Endothelial cell (in vitro differentiated cells): ENCODE measurements at regions not wholly inside any gene's neighbourhood (a gene's known extent, or its start where the extent isn't known, plus 50 kb on each side); places are given as distances from the start of the nearest gene placed in this dataset.

ENCODE experiments used
- DNase-seq: peaks from one replicate; pipeline ENCODE4 v3.0.0; 2021; ENCODE audit warnings: low spot score
- H3K27ac Mint-ChIP-seq: one replicate; pipeline ENCODE4 v1.8.0; 2021; ENCODE audit warnings: mixed read lengths, inconsistent platforms; ENCODE audit not compliant: unreplicated experiment
- H3K27me3 Mint-ChIP-seq: one replicate; pipeline ENCODE4 v1.8.0; 2021; ENCODE audit warnings: mild to moderate bottlenecking, moderate library complexity, mixed read lengths, inconsistent platforms; ENCODE audit not compliant: unreplicated experiment
- H3K36me3 Mint-ChIP-seq: one replicate; pipeline ENCODE4 v1.8.0; 2021; ENCODE audit warnings: mild to moderate bottlenecking, low read depth, mixed read lengths, inconsistent platforms; ENCODE audit not compliant: unreplicated experiment
- H3K4me1 Mint-ChIP-seq: one replicate; pipeline ENCODE4 v1.8.0; 2021; ENCODE audit warnings: mild to moderate bottlenecking, mixed read lengths, inconsistent platforms; ENCODE audit not compliant: unreplicated experiment
- H3K4me3 Mint-ChIP-seq: one replicate; pipeline ENCODE4 v1.8.0; 2021; ENCODE audit warnings: mild to moderate bottlenecking, mixed read lengths, inconsistent platforms; ENCODE audit not compliant: unreplicated experiment
- H3K9me3 Mint-ChIP-seq: one replicate; pipeline ENCODE4 v1.8.0; 2021; ENCODE audit warnings: mixed read lengths, inconsistent platforms; ENCODE audit not compliant: unreplicated experiment
- TF ChIP-seq, protein P1 (sequence below): fragments of 200-600 bp; sonication (generic); IDR thresholded peaks from one replicate; pipeline ENCODE4 v1.5.0; 2021; ENCODE audit warnings: antibody characterized with exemption; ENCODE audit not compliant: unreplicated experiment

DNA sequence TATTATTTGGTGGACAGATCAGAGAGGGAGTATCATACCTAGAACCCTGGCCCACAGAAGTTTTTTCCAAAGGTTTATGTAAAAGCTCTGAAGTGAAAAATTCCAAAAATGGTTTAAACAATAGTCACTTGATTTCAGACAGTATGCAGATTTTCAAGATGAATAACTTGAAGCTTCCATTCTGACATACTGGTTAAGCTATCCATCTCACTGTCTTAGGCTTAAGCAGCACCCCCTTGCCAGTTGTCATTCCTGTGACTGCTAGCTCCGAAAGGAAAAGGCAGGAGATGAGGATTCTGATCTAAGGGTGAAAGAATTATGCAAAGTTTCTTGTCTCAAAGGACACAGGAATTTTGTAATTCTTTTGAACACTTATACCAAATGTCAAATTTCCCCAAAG lies 337.5 kb upstream of the THBS1 start:
- Mint-ChIP-seq H3K4me3 (no peak overlapping the region), H3K27me3 (no peaks in the 10 kb centered on the region), H3K9me3 (no peaks in the 10 kb centered on the region), H3K27ac (no peak overlapping the region), H3K36me3 (no peaks in the 10 kb centered on the region), H3K4me1 (peaks cover 12% of the 10 kb centered on the region)
- TF ChIP-seq, protein P1, sequence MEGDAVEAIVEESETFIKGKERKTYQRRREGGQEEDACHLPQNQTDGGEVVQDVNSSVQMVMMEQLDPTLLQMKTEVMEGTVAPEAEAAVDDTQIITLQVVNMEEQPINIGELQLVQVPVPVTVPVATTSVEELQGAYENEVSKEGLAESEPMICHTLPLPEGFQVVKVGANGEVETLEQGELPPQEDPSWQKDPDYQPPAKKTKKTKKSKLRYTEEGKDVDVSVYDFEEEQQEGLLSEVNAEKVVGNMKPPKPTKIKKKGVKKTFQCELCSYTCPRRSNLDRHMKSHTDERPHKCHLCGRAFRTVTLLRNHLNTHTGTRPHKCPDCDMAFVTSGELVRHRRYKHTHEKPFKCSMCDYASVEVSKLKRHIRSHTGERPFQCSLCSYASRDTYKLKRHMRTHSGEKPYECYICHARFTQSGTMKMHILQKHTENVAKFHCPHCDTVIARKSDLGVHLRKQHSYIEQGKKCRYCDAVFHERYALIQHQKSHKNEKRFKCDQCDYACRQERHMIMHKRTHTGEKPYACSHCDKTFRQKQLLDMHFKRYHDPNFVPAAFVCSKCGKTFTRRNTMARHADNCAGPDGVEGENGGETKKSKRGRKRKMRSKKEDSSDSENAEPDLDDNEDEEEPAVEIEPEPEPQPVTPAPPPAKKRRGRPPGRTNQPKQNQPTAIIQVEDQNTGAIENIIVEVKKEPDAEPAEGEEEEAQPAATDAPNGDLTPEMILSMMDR = no peak
- DNase-seq = no peak

DNA sequence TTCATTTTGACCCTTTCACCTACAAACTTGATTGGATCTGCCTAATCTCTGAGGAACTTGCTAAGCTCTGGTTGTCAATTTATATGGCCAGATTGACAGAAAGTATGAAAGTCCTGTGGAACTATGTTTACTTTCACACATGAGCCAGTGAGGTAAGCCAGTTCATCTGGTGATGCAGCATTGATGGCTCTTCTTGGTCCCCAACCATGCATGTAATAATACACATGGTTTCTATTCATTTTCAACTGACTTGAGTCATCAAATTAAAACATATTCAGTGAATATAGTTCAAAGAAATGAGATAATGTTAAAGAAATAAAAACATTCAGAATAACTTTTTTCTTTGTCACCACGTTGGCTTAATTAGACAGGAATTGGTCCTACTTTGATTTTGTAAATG lies 336.1 kb upstream of the THBS1 start:
- no peak for DNase-seq
- no peak overlapping the region for H3K4me3 Mint-ChIP-seq
- no peaks in the 10 kb centered on the region for H3K36me3 Mint-ChIP-seq
- H3K4me1 Mint-ChIP-seq = peaks cover 18% of the 10 kb centered on the region
- no peaks in the 10 kb centered on the region for H3K27me3 Mint-ChIP-seq
- TF ChIP-seq, protein P1 = no peak
- no peaks in the 10 kb centered on the region for H3K9me3 Mint-ChIP-seq
- no peak overlapping the region for H3K27ac Mint-ChIP-seq

DNA sequence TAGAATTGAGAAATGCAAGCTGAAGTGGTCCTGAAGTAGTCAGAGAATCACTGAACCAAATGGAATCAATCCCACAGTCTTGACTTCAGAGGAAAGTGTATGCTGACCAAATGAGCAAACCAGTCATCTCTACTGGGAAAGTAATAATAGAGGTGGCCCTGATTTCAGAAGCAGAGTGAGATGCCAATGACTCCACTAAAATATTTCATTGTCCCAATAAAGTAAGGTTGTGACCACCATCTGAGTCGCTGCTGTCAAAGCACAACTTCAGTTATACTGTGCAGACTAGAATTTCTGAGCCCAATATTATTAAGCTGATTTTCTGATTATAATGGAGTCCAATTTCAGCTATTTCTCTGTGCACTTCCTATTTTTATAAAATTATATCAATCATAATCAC lies 334.4 kb upstream of the THBS1 start:
- H3K27me3 Mint-ChIP-seq = no peaks in the 10 kb centered on the region
- no peak for DNase-seq

DNA sequence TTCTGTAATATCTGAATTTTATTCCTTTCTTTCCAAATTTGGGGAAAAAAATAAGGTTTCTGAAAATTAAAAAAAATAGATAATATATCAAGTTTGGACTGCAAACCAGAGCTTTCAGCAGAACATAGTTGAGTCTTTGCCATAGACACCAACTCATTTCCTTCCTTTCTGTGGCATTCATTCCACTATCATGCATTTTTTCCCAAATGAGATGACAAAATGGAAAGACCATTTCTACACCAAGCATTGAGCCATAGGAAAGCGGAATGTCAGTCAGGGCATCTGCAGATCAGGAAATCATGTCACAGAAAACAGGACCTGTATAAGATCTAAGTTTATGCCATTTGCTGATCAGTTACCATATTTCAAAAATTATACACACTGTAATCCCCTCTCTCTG lies 333.3 kb upstream of the THBS1 start:
- DNase-seq = no peak
- no peaks in the 10 kb centered on the region for H3K9me3 Mint-ChIP-seq
- H3K4me1 Mint-ChIP-seq = peaks cover 39% of the 10 kb centered on the region
- H3K27me3 Mint-ChIP-seq = no peaks in the 10 kb centered on the region
- no peaks in the 10 kb centered on the region for H3K36me3 Mint-ChIP-seq
- TF ChIP-seq, protein P1 = no peak
- H3K4me3 Mint-ChIP-seq = no peak overlapping the region
- peak overlapping the region; percentile 43 for H3K27ac Mint-ChIP-seq

More for the DNA sequence above, 334.4 kb upstream of the THBS1 start:
- Mint-ChIP-seq H3K4me3 (no peak overlapping the region), H3K9me3 (no peaks in the 10 kb centered on the region), H3K27ac (no peak overlapping the region), H3K36me3 (no peaks in the 10 kb centered on the region), H3K4me1 (peaks cover 33% of the 10 kb centered on the region)
- TF ChIP-seq, protein P1 = no peak

DNA sequence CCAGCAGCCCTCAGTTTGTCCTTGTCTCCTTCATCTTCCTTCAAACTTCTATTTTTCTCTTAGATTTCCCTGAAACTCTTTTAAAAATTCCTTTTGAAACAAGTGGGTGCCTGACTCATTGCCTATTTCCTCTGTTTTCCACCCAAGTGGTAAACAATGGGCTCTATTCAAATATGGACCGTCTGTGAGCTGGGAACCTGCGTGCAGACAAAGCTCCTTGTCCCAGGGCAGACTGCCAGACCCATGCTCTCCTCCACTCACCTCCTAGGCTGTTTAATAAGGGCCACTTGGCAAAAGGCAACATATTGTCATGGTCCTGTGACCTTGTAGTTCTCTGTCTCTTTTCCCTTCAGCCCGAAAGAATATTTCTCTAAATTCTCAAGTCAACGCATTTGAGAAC lies 332.7 kb upstream of the THBS1 start:
- no peak for DNase-seq
- Mint-ChIP-seq H3K4me1 (peaks cover 41% of the 10 kb centered on the region), H3K9me3 (no peaks in the 10 kb centered on the region), H3K36me3 (no peaks in the 10 kb centered on the region), H3K4me3 (no peak overlapping the region), H3K27ac (peak overlapping the region; percentile 43), H3K27me3 (no peaks in the 10 kb centered on the region)
- TF ChIP-seq, protein P1 = no peak
